Karpas-422 (cell line): ENCODE measurements at regions not wholly inside any gene's neighbourhood (a gene's known extent, or its start where the extent isn't known, plus 50 kb on each side); places are given as distances from the start of the nearest gene placed in this dataset.

Source experiments
- DNase-seq: peaks from one replicate; pipeline ENCODE4 v3.0.0-alpha.2; 2015
- H2AFZ ChIP-seq: fragments of 200-600 bp; sonication (generic); 2 replicates; pipeline ENCODE4 v1.6.1; 2014; ENCODE audit warnings: antibody characterized with exemption, low read length, mixed read lengths
- H3K27ac ChIP-seq: fragments of 200-600 bp; sonication (generic); 2 replicates; pipeline ENCODE4 v1.5.1; 2014; ENCODE audit warnings: mild to moderate bottlenecking, low read length, moderate library complexity
- H3K27me3 ChIP-seq: fragments of 200-600 bp; sonication (generic); 2 replicates; pipeline ENCODE4 v1.6.1; 2014; ENCODE audit warnings: low read length, mixed read lengths
- H3K36me3 ChIP-seq: fragments of 200-600 bp; sonication (generic); 2 replicates; pipeline ENCODE4 v1.6.1; 2014; ENCODE audit warnings: low read length, mixed read lengths; ENCODE audit not compliant: insufficient read depth
- H3K4me1 ChIP-seq: fragments of 200-600 bp; sonication (generic); 2 replicates; pipeline ENCODE4 v1.6.1; 2014; ENCODE audit warnings: mild to moderate bottlenecking, low read length, mixed read lengths
- H3K4me2 ChIP-seq: fragments of 200-600 bp; sonication (generic); 2 replicates; pipeline ENCODE4 v1.6.1; 2014; ENCODE audit warnings: low read length, low read depth, mild to moderate bottlenecking; ENCODE audit not compliant: poor library complexity, severe bottlenecking
- H3K4me3 ChIP-seq: fragments of 200-600 bp; sonication (generic); 2 replicates; pipeline ENCODE4 v1.5.1; 2014; ENCODE audit warnings: mild to moderate bottlenecking, antibody characterized with exemption, low read length, mixed read lengths
- H3K79me2 ChIP-seq: fragments of 200-600 bp; sonication (generic); 2 replicates; pipeline ENCODE4 v1.6.1; 2014; ENCODE audit warnings: mild to moderate bottlenecking, low read length, mixed read lengths
- H3K9ac ChIP-seq: fragments of 200-600 bp; sonication (generic); 2 replicates; pipeline ENCODE4 v1.6.0; 2014; ENCODE audit warnings: low read length
- H3K9me2 ChIP-seq: fragments of 200-600 bp; sonication (generic), shearing (Covaris generic); replicated peaks from 2 replicates; pipeline ENCODE4 v1.6.0; 2014; ENCODE audit warnings: mild to moderate bottlenecking, low read length, moderate library complexity; ENCODE audit not compliant: insufficient read depth
- H3K9me3 ChIP-seq: fragments of 300-700, 200-600 bp; sonication (generic); 2 replicates; pipeline ENCODE4 v1.6.1; 2014; ENCODE audit warnings: low read length, mixed read lengths
- H4K20me1 ChIP-seq: fragments of 200-600 bp; sonication (generic); 2 replicates; pipeline ENCODE4 v1.6.1; 2014; ENCODE audit warnings: mild to moderate bottlenecking, antibody characterized with exemption, low read length, low read depth; ENCODE audit not compliant: insufficient read depth

- H3K36me3 ChIP-seq, result no peaks in the 10 kb centered on the region
- no peak overlapping the region for H3K9ac ChIP-seq
- H4K20me1 ChIP-seq, result no peaks in the 10 kb centered on the region
- H3K4me3 ChIP-seq, result no peak overlapping the region
- no peaks in the 10 kb centered on the region for H3K4me1 ChIP-seq
- no peak for DNase-seq
- H3K27me3 ChIP-seq, result no peaks in the 10 kb centered on the region
- H3K4me2 ChIP-seq, result no peak overlapping the region
- H3K9me3 ChIP-seq, result peaks cover 22% of the 10 kb centered on the region
- H3K79me2 ChIP-seq, result no peaks in the 10 kb centered on the region
- H3K9me2 ChIP-seq, result no peaks in the 10 kb centered on the region
- no peak overlapping the region for H3K27ac ChIP-seq
- H2AFZ ChIP-seq, result no peak overlapping the region
Measured at GRCh38 chr20:55830121-55830827, 175.0 kb downstream of the CBLN4 start.

GRCh38 chr20:55805138-55805537 lies 200.2 kb downstream of the CBLN4 start:
- H3K27me3 ChIP-seq, result no peaks in the 10 kb centered on the region
- H3K9me2 ChIP-seq, result no peaks in the 10 kb centered on the region; the same call in 1 of the 2 replicates
- no peaks in the 10 kb centered on the region for H4K20me1 ChIP-seq
- peaks cover 20% of the 10 kb centered on the region for H3K9me3 ChIP-seq
- DNase-seq, result no peak
- no peak overlapping the region for H2AFZ ChIP-seq
- H3K36me3 ChIP-seq, result no peaks in the 10 kb centered on the region
- no peak overlapping the region for H3K9ac ChIP-seq
- no peaks in the 10 kb centered on the region for H3K79me2 ChIP-seq
- no peak overlapping the region for H3K27ac ChIP-seq
- H3K4me2 ChIP-seq, result no peak overlapping the region
- no peak overlapping the region for H3K4me3 ChIP-seq
- H3K4me1 ChIP-seq, result no peaks in the 10 kb centered on the region

- Histone ChIP-seq H3K27ac (no peak overlapping the region), H3K4me3 (no peak overlapping the region), H3K27me3 (no peaks in the 10 kb centered on the region), H3K9me3 (peaks cover 13% of the 10 kb centered on the region), H3K4me1 (no peaks in the 10 kb centered on the region), H2AFZ (no peak overlapping the region), H3K9me2 (no peaks in the 10 kb centered on the region; the same call in 1 of the 2 replicates), H3K36me3 (no peaks in the 10 kb centered on the region), H3K9ac (no peak overlapping the region), H4K20me1 (no peaks in the 10 kb centered on the region), H3K79me2 (no peaks in the 10 kb centered on the region), H3K4me2 (no peak overlapping the region)
- DNase-seq, result no peak
Measured at GRCh38 chr20:55800552-55801245, 204.6 kb downstream of the CBLN4 start.

GRCh38 chr20:55793986-55794385 lies 211.3 kb downstream of the CBLN4 start:
- Histone ChIP-seq H4K20me1 (no peaks in the 10 kb centered on the region), H3K9me3 (peaks cover 14% of the 10 kb centered on the region), H3K79me2 (no peaks in the 10 kb centered on the region), H3K36me3 (no peaks in the 10 kb centered on the region), H3K27ac (no peak overlapping the region), H2AFZ (no peak overlapping the region), H3K4me3 (no peak overlapping the region), H3K27me3 (no peaks in the 10 kb centered on the region), H3K4me1 (no peaks in the 10 kb centered on the region), H3K4me2 (no peak overlapping the region), H3K9ac (no peak overlapping the region), H3K9me2 (no peaks in the 10 kb centered on the region)
- no peak for DNase-seq

GRCh38 chr20:55792049-55792448 lies 213.3 kb downstream of the CBLN4 start:
- Histone ChIP-seq H3K79me2 (no peaks in the 10 kb centered on the region), H3K27ac (no peak overlapping the region), H3K9me3 (peaks cover 24% of the 10 kb centered on the region), H3K9ac (no peak overlapping the region), H2AFZ (no peak overlapping the region), H3K27me3 (no peaks in the 10 kb centered on the region), H3K4me2 (no peak overlapping the region), H3K36me3 (no peaks in the 10 kb centered on the region), H3K9me2 (no peaks in the 10 kb centered on the region), H4K20me1 (no peaks in the 10 kb centered on the region), H3K4me3 (no peak overlapping the region), H3K4me1 (no peaks in the 10 kb centered on the region)
- no peak for DNase-seq

DNA sequence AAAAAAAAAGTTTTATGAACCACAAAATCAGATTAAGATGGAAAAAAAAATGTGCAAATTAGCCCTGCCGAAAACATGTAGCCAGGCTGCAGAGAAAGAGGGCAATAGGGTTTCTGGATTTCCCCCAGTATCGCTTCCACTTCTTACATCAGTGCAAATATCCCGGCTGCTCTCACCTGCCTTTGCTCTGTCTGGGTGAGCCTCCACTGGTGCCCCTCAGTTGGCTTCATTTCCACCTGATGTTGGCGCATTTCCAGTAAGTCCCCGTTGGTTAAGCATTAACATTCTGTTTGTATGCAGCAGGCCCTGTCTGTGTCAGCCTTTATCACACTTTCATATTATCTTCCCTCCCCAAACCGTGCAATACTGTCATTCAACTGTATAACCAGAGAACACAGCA lies 215.1 kb downstream of the CBLN4 start:
- no peak overlapping the region for H3K4me3 ChIP-seq
- H4K20me1 ChIP-seq, result no peaks in the 10 kb centered on the region
- no peak for DNase-seq
- no peak overlapping the region for H2AFZ ChIP-seq
- no peak overlapping the region for H3K27ac ChIP-seq
- no peaks in the 10 kb centered on the region for H3K27me3 ChIP-seq
- no peak overlapping the region for H3K9ac ChIP-seq
- H3K79me2 ChIP-seq, result no peaks in the 10 kb centered on the region
- H3K36me3 ChIP-seq, result no peaks in the 10 kb centered on the region
- peaks cover 29% of the 10 kb centered on the region for H3K9me3 ChIP-seq
- no peaks in the 10 kb centered on the region for H3K4me1 ChIP-seq
- H3K9me2 ChIP-seq, result no peaks in the 10 kb centered on the region
- no peak overlapping the region for H3K4me2 ChIP-seq

GRCh38 chr20:55784036-55784435 lies 221.3 kb downstream of the CBLN4 start:
- Histone ChIP-seq H3K9ac (no peak overlapping the region), H3K27ac (no peak overlapping the region), H3K4me3 (no peak overlapping the region), H2AFZ (no peak overlapping the region), H4K20me1 (no peaks in the 10 kb centered on the region), H3K36me3 (no peaks in the 10 kb centered on the region), H3K4me2 (no peak overlapping the region), H3K4me1 (no peaks in the 10 kb centered on the region), H3K9me3 (peaks cover 30% of the 10 kb centered on the region), H3K79me2 (no peaks in the 10 kb centered on the region), H3K27me3 (no peaks in the 10 kb centered on the region), H3K9me2 (no peaks in the 10 kb centered on the region)
- no peak for DNase-seq

DNA sequence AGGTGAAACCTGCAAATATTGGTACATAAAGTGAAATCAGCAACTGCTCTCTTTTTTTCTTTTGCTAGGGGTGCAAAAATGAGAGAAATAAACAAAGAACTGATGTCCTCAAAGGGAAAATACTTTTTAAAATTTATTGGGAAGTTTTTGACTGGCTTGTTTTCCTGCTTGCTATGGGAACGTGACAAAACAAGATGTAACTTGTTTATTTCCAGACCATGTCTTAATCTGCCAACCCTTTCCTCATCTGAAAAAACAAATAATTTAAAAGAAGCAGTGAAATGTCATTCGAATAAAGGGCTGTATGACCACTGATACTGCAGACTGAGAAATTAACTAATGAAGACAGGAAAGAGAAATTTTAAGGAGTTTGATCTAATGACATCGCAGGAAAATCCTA lies 221.9 kb downstream of the CBLN4 start:
- Histone ChIP-seq H3K4me2 (no peak overlapping the region), H3K36me3 (no peaks in the 10 kb centered on the region), H3K79me2 (no peaks in the 10 kb centered on the region), H4K20me1 (no peaks in the 10 kb centered on the region), H3K4me3 (no peak overlapping the region), H2AFZ (no peak overlapping the region), H3K27me3 (no peaks in the 10 kb centered on the region), H3K27ac (no peak overlapping the region), H3K4me1 (no peaks in the 10 kb centered on the region), H3K9ac (no peak overlapping the region), H3K9me2 (no peaks in the 10 kb centered on the region), H3K9me3 (peaks cover 32% of the 10 kb centered on the region)
- no peak for DNase-seq
